HK-2 (cell line): ENCODE measurements at regions not wholly inside any gene's neighbourhood (a gene's known extent, or its start where the extent isn't known, plus 50 kb on each side); places are given as distances from the start of the nearest gene placed in this dataset.
"Not testable (repeated sequence)": the region's sequence is repeated elsewhere in the genome, so short reads cannot be mapped to it uniquely, and the experiment has no call there.

Experiments
- DNase-seq: peaks from one replicate; pipeline ENCODE4 v3.0.0-alpha.2; 2018; ENCODE audit not compliant: unreplicated experiment

DNA sequence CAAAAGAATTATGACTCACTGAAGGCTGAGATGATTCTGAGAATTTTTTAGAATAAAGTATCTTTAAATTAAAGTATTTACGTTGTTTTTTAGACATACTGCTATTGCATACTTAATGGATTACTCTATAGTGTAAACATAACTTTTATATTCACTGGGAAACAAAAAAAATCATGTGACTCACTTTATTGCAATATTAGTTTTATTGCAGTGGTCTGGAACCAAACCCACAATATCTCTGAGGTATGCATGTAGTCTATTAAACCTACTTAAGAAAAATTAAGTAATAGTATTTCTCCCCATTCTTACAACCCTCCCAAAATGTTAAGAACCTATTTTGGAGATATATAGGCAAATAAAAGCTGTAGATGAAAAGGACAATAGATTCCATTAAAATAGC lies 142.9 kb upstream of the ZNF521 start:
- DNase-seq: no peak

DNA sequence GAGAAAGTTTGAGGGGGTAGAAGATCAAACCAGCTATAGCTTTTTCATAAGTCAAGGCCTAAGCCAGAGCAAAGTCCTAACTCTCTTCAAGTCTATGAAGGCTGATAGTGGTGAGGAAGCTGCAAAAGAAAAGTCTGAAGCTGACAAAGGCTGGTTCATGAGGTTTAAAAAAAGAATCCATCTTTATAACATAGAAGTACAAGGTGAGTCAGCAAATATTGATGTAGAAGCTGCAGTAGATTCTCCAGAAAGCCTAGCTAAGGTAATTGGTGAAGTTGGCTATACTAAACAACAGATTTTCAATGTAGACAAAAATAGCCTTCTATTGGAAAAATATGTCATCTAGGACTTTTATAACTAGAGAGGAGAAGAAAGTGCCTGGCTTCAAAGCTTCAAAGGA lies 141.4 kb upstream of the ZNF521 start:
- no peak for DNase-seq

DNA sequence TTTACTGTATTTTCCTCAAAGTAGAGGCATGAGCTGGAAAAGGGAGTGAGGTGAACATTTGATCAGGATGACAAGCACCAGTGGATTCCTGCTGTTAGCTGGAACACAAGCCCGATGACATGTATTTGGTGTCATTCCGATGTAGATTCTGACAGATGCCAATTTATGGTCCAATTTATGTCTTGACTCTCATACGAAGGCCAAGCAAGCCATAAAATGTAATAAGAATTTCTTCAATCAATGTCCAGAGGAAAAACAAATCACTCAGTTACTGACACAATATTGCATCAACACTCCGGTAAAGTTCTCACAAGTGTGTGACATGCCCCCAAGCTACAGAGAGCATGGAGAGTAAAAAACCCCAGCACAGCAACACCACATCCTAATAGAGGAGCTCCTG lies 138.3 kb upstream of the ZNF521 start:
- DNase-seq: no peak

GRCh38 chr18:25473008-25473407 lies 121.0 kb upstream of the ZNF521 start:
- no peak for DNase-seq

DNA sequence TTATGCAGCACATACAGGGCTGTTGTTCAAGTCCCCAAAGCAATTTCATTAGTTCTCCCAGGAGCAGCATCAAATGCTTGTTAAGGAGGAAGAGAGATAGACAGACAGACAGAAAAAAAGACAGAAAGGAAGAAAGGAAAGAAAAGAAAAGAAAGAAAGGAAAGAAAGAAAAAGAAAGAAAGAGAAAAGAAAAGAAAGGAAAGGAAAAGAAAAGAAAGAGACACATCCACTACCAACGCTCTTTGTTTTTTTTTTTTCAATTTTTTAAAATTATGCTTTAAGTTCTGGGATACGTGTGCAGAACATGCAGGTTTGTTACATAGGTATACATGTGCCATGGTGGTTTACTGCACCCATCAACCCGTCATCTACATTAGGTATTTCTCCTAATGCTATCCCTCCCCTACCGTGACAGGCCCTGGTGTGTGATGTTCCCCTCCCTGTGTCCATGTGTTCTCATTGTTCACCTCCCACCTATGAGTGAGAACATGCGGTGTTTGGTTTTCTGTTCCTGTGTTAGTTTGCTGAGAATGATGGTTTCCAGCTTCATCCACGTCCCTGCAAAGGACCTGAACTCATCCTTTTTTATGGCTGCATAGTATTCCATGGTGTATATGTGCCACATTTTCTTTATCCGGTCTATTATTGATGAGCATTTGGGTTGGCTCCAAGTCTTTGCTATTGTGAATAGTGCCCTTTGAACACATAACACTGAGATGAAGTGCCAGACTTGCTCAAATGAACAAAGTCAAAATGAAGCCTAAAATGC lies 119.0 kb upstream of the ZNF521 start:
- DNase-seq: not testable (repeated sequence)

GRCh38 chr18:25470062-25470461 lies 118.1 kb upstream of the ZNF521 start:
- DNase-seq: no peak

- DNase-seq: no peak
These were observed 117.5 kb upstream of the ZNF521 start for GRCh38 chr18:25469489-25469888.

GRCh38 chr18:25467226-25467987 lies 115.4 kb upstream of the ZNF521 start:
- DNase-seq: no peak

- DNase-seq: no peak
These were observed 113.3 kb upstream of the ZNF521 start for GRCh38 chr18:25465152-25465732.

DNA sequence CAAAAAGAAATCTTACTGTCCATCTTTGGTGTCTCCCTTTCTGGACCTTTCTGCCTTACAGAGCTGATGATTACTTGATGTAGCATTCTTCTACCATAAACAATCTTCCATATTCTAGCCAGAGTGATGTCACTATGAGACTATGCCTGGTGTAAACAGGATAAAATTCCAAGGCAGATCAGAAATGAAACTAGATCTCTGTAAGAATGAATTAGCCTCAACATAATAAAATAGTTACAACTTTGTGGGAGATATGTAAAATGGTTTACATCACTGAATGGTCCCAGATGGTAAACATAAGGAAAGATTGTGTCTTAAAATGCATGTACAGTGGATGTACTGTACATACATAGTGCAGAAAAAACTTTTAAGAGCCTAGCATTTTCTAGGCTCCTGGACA lies 112.3 kb upstream of the ZNF521 start:
- DNase-seq: no peak

DNA sequence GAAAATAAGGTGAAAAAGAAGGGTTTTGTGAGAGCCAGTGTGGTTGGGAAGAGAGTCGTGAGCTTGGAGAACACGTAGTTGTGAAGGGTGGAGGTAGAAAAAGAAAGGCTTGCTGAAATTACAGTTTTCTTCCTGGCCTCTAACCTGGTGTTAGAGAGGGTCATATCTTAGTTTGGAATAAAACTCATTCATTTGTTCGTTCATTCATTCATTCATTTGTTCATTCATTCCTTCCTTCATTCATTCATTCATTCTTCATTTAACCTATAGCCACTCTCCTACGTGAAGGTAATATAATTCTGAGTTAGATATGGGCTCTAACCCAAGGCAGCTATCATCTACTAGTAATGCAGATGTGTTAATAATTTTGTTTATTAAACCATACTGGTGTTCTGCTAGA lies 111.8 kb upstream of the ZNF521 start:
- DNase-seq: no peak

- DNase-seq: no peak
These were observed 107.8 kb upstream of the ZNF521 start for GRCh38 chr18:25459814-25460213.

DNA sequence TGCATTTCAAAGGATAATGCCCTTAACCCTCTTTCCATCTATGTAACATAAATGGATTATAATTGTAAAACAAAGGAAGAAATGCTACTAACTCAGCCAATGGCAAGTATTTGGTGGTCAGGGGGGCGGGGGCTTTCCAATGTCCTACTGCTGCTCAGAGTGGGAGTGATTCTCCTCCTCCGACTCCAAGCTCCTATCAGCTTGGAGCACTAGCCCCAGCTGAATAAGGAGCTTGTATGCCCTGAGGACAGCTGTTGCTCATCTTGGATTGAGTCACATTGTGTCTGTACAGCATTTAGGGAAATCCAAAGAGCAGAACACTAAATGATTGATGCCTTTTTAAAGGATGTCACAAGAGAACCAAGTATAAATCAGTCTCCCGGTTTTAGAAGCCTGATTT lies 105.6 kb upstream of the ZNF521 start:
- no peak for DNase-seq

DNA sequence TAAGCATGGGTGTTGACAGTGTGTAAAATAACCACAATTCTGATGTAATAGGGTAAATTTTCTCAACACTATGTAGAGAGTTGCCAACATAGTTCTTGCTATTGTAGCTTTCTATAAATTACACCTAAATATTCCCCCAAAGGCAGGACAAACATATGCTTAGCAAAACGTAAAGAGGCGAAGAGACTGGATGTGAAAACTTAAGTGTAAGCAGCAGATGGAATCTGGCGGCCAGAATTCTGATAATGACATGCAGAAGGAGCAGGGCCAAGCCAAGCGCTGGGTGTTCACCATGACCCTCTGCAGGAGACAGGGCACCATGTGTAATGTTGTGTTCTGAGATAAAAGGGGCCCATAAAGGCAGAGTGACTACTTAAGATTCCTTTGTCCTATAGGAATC lies 105.2 kb upstream of the ZNF521 start:
- DNase-seq: no peak

DNA sequence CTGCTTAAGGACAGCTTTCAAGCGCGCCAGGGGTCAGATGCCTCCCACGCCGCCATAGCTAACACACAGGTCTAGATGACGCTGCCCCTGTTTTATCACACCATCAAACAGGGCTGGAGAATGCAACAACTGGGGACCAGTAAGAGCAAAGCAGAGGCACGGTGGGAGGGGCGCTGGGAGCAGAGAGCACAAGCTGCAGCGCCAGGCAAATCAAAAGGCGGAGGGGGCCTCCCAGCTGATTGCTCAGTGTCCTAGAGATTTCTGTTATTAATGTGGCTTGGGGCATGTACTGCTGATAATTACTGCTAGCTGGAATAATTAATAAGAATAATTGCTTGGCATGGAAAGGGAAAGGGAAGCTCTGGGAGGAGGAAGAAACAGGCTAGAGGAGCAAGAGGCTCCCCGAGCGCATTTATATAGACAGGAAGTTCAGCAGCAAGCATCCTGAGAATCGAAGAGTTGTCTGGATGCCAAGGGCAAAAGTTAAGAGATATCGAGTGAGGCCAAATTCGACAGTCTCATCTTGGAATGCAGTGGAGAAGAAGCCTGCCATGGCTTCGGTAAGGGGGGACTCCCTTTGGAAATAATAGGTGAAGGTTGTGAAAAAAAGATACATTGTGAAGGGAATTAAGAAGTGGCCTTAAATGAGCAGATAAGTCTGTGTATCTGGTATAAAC lies 104.5 kb upstream of the ZNF521 start:
- no peak for DNase-seq

- no peak for DNase-seq
These were observed 103.7 kb upstream of the ZNF521 start for GRCh38 chr18:25455646-25456045.

- DNase-seq: no peak
These were observed 103.2 kb upstream of the ZNF521 start for GRCh38 chr18:25455159-25455558.

- no peak for DNase-seq
These were observed 102.8 kb upstream of the ZNF521 start for GRCh38 chr18:25454730-25455129.

DNA sequence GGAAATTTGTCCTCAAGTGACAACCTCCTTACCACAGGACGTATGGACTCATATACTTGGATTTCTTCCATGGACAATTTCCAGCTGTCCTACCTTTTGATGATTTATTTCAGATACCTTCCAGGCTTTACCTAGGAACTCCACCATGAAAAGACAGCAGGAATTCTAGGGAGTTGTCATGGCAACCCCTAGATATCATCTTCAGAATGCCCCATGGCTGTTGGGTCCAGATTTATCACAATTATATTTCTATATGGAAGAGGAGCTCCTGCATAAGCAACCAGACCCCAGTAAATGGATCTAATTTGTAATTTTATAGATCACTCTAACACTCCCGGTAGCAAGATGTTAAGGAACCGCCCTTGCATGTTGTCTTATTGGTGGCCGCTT lies 102.3 kb upstream of the ZNF521 start:
- DNase-seq: no peak

GRCh38 chr18:25453556-25454269 lies 101.7 kb upstream of the ZNF521 start:
- DNase-seq: no peak

GRCh38 chr18:25451077-25451658 lies 99.2 kb upstream of the ZNF521 start:
- DNase-seq: no peak
